IPS DF 4.7 (cell line): ENCODE measurements at regions not wholly inside any gene's neighbourhood (a gene's known extent, or its start where the extent isn't known, plus 50 kb on each side); places are given as distances from the start of the nearest gene placed in this dataset.
"Not testable (repeated sequence)": the region's sequence is repeated elsewhere in the genome, so short reads cannot be mapped to it uniquely, and the experiment has no call there.

Source experiments
- DNase-seq: peaks from one replicate; pipeline ENCODE4 v3.0.0-alpha.2; 2013; ENCODE audit warnings: low spot score; ENCODE audit errors: extremely low read depth

GRCh38 chr15:20243486-20244240 is 297.9 kb downstream of the GOLGA6L6 start:
- DNase-seq = not testable (repeated sequence)

- not testable (repeated sequence) for DNase-seq
Observed at GRCh38 chr15:20240366-20240917, 301.2 kb downstream of the GOLGA6L6 start.

- not testable (repeated sequence) for DNase-seq
Observed at GRCh38 chr15:20239186-20239585, 302.4 kb downstream of the GOLGA6L6 start.

GRCh38 chr15:20237256-20238020 is 304.2 kb downstream of the GOLGA6L6 start:
- DNase-seq = not testable (repeated sequence)

- DNase-seq = not testable (repeated sequence)
Observed at GRCh38 chr15:20235728-20236127, 305.9 kb downstream of the GOLGA6L6 start.

GRCh38 chr15:20234006-20234540 is 307.5 kb downstream of the GOLGA6L6 start:
- not testable (repeated sequence) for DNase-seq

GRCh38 chr15:20232457-20232856 is 309.1 kb downstream of the GOLGA6L6 start:
- not testable (repeated sequence) for DNase-seq

GRCh38 chr15:20230656-20231055 is 310.9 kb downstream of the GOLGA6L6 start:
- not testable (repeated sequence) for DNase-seq

GRCh38 chr15:20228791-20229190 is 312.8 kb downstream of the GOLGA6L6 start:
- not testable (repeated sequence) for DNase-seq

- not testable (repeated sequence) for DNase-seq
Observed at GRCh38 chr15:20227119-20227853, 314.3 kb downstream of the GOLGA6L6 start.

GRCh38 chr15:20226531-20226930 is 315.1 kb downstream of the GOLGA6L6 start:
- DNase-seq = not testable (repeated sequence)

GRCh38 chr15:20221063-20221462 is 320.5 kb downstream of the GOLGA6L6 start:
- not testable (repeated sequence) for DNase-seq

- not testable (repeated sequence) for DNase-seq
Observed at GRCh38 chr15:20219171-20219570, 322.4 kb downstream of the GOLGA6L6 start.

- not testable (repeated sequence) for DNase-seq
Observed at GRCh38 chr15:20215700-20216099, 325.9 kb downstream of the GOLGA6L6 start.

GRCh38 chr15:20214101-20214500 is 327.5 kb downstream of the GOLGA6L6 start:
- DNase-seq = not testable (repeated sequence)

- DNase-seq = not testable (repeated sequence)
Observed at GRCh38 chr15:20211508-20211907, 330.1 kb downstream of the GOLGA6L6 start.

GRCh38 chr15:20209973-20210372 is 331.6 kb downstream of the GOLGA6L6 start:
- not testable (repeated sequence) for DNase-seq

GRCh38 chr15:20207607-20208006 is 334.0 kb downstream of the GOLGA6L6 start:
- not testable (repeated sequence) for DNase-seq

GRCh38 chr15:20207198-20207597 is 334.4 kb downstream of the GOLGA6L6 start:
- not testable (repeated sequence) for DNase-seq

GRCh38 chr15:20204177-20204866 is 337.3 kb downstream of the GOLGA6L6 start:
- DNase-seq = not testable (repeated sequence)
